Fibroblast of skin of right biceps (primary cell): ENCODE measurements at regions not wholly inside any gene's neighbourhood (a gene's known extent, or its start where the extent isn't known, plus 50 kb on each side); places are given as distances from the start of the nearest gene placed in this dataset.

Experiments used
- DNase-seq: peaks from one replicate; pipeline ENCODE4 v3.0.0-alpha.2; 2013

- no peak for DNase-seq
These were observed 474.6 kb upstream of the ATP2B1 start for GRCh38 chr12:90183201-90183600.

DNA sequence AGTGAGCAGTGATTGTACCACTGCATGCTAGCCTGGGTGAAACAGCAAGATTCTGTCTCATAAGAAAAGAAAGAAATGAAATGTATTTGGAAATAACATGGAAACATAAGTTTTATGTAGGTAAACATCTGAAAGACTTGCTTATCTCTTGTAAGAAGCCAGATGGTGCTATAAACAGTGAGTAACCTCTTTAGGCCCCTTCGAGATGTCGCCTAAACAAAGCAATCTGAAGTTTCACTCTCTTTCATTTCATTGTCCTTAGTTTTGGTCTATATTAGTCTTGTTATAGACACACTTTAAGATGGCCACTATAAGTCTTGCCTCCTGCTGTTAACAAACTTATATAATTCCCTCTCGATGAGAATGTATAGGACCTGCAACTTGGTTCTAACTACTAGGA lies 472.6 kb upstream of the ATP2B1 start:
- no peak for DNase-seq

DNA sequence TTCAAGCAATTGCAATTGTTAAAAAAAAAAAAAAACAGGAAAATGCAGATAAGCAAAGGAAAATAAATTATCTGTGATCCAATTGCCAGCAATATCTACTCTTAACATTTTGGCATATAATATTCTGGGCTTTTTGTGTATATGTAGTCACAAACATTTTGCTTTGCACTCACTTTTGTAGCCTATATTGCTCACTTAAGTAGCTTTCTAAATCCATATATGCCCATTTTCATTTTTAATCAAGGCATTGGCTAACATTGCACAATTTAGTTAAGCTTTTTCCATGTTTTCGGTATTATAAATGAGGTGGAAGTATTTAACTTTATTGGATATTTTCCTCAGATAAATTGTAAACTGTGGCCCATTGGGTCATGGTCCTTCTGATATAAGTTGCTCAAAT lies 466.3 kb upstream of the ATP2B1 start:
- no peak for DNase-seq

GRCh38 chr12:90174198-90174510 lies 465.5 kb upstream of the ATP2B1 start:
- peak; percentile 20 for DNase-seq

- no peak for DNase-seq
These were observed 465.0 kb upstream of the ATP2B1 start for GRCh38 chr12:90173499-90174197.

GRCh38 chr12:90172524-90172923 lies 463.9 kb upstream of the ATP2B1 start:
- DNase-seq = no peak

GRCh38 chr12:90170740-90171139 lies 462.1 kb upstream of the ATP2B1 start:
- no peak for DNase-seq

DNA sequence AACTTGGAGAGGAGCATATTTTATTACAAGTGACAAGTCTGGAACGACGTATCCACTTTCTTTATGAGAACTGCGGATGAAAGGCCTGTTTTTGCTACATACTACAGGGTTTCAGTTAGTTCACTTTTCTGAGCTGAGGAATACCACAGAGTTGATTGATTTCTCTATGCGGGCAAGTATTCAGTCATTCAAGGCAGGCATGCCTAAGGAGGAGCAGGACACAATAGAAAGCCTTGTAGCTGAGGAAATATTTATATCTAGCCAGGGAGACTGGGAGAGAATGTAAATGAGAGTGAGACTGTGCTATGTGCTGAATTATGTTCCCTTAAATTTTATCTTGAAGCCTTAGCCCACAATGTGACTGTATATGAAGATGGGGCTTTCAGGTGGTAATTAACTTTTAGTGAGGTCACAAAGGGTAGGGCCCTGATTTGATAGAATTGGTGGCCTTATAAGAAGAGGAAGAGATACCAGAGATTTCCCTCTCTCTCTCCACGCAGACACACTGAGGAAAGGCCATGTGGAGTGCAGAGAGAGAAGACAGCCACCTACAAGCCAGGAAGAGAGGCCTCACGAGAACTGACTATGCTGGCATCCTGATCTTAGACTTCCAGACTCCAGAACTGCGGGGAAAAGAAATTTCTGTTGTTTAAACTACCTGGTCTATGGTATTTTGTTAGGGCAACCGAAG lies 459.0 kb upstream of the ATP2B1 start:
- DNase-seq = no peak

- no peak for DNase-seq
These were observed 458.0 kb upstream of the ATP2B1 start for GRCh38 chr12:90166671-90167070.

DNA sequence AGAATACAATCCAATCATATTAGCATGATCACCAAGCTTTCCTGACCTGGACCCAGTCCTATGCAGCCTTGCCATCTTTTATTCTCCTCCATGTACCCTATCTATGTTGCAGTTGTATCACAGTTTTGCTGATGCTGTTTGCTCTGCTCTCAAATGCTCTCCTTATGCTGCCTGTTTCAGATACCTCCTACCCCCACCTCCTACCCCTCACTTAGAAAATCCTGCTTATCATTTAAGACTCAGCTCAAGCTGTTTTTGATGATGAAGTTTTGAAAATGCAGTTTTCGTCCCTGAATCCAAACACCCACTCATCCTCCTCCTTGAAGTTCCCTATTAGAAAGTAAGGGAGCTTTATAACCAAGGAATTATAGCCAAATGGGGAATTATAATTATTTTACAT lies 457.4 kb upstream of the ATP2B1 start:
- no peak for DNase-seq

DNA sequence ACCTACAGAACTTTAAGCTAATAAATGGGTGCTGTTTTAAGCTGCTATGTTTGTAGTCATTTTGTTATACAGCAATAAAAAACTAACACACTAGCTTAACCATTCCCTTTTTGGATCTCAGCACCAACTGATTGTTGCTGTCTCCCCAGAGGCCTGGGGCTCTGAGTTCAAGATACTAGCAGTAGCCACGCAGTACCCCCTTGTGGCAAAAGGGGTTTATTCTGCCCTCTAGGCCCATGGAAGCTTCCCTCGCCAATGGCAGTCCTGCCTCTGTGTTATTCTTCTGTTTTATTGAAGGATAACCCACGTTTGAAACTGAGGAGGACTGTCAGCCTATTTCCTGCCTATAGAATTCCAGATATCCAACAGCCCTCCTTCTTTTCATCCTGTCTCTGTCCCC lies 455.3 kb upstream of the ATP2B1 start:
- no peak for DNase-seq

DNA sequence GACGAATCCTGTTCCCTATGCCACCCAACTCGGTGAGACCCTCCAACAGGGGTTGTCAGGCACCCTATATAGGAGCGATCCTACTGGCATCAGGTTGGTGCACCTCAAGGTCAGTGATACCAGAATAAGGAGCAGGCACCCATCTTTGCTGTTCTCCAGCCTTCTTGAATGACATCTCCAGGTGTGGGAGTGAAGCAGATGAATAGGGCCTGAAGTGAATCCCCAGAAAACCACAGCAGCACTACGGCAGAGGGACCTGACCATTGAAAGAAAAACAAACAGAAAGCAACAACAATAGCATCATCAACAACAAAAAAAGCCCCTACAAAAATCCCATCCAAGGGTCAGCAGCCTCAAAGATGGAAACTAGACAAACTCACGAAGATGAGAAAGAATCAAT lies 445.2 kb upstream of the ATP2B1 start:
- no peak for DNase-seq

DNA sequence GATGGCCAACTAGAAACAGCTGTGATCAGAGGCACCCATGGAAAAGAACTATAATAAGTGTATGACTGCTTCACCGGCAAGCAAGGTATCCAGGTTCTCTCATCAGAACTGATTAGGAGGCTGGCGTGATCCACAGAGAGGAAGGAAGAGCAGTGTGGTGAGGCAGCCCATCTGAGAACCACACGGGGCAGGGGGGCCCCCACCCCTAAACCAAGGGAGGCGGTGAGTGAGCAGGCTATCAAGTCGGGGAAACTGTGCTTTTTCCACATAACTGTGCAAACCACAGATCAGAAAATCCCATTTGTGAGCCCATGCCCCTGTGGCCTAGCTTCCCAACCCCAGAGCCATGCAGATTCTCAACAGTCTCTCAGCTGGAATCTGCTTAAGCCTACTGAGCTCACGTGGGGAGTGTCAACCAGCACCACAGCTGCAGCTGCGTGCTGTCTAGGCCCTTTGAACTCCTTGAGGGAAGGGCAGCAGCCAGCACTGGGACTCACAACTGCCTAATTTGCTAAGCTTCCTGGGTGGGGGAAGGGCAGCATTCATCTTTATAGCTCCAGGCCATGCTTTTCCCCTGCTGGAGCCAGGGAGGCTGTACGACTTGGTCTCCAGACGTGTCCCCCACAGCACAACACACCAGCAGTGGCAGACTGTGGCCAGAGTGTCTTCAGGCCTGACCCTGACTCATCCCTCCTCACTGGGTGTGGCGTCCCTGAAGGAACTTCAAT lies 444.4 kb upstream of the ATP2B1 start:
- peak; percentile 10 for DNase-seq

- no peak for DNase-seq
These were observed 442.9 kb upstream of the ATP2B1 start for GRCh38 chr12:90151491-90152015.

GRCh38 chr12:90149453-90149852 lies 440.8 kb upstream of the ATP2B1 start:
- DNase-seq = no peak

- no peak for DNase-seq
These were observed 420.9 kb upstream of the ATP2B1 start for GRCh38 chr12:90129366-90130030.

GRCh38 chr12:90128526-90128925 lies 419.9 kb upstream of the ATP2B1 start:
- no peak for DNase-seq

GRCh38 chr12:90126125-90126524 lies 417.5 kb upstream of the ATP2B1 start:
- no peak for DNase-seq

GRCh38 chr12:90124914-90125313 lies 416.3 kb upstream of the ATP2B1 start:
- no peak for DNase-seq

- DNase-seq = peak; percentile 40
These were observed 415.7 kb upstream of the ATP2B1 start for GRCh38 chr12:90124289-90124688.

DNA sequence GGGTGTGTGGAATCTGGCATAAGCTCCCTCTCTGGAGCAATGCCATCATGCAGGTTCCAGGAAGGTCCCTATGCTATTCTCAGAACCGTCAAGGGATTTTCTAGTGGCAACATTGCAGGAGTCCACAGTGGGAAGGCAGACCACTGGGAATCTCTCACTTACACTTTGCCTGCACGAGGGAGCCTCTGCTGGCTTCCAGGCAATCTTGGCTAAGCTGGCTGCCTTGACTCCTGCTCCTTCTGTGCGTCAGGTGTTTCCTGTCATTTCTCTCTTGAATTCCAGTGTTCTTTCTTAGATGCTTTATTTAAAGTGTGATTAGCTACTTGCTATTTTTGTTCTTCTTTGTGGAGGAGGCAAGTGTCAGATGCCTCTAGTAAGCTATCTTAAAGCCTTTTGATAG lies 414.0 kb upstream of the ATP2B1 start:
- no peak for DNase-seq

DNA sequence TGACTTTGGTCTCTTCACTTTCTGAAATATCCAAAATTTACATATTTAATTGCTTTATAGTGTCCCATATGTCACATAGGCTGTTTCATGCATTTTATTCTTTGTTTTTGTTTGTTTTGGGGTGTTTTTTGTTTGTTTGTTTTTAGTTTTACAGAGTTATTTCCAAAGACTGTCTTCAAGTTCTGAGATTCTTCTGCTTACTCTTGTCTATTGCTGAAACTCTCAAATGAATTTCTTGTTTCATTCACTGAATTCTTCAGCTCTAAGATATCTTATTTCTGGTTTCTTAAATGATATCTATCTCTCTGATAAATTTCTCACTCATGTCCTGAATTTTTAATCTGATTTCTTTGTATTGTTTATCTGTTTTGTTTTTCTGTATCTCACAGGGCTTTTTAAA lies 412.0 kb upstream of the ATP2B1 start:
- DNase-seq = no peak

- DNase-seq = no peak
These were observed 404.0 kb upstream of the ATP2B1 start for GRCh38 chr12:90112666-90113065.
